Neuronal stem cell (in vitro differentiated cells): ENCODE measurements at regions not wholly inside any gene's neighbourhood (a gene's known extent, or its start where the extent isn't known, plus 50 kb on each side); places are given as distances from the start of the nearest gene placed in this dataset.
"Not testable (repeated sequence)": the region's sequence is repeated elsewhere in the genome, so short reads cannot be mapped to it uniquely, and the experiment has no call there.

Source experiments
- DNase-seq: peaks from one replicate; pipeline ENCODE4 v3.0.0-alpha.2; 2013; ENCODE audit warnings: low spot score
- H2AFZ ChIP-seq: one replicate; pipeline ENCODE4 v1.6.1; 2013; ENCODE audit warnings: mild to moderate bottlenecking, low read length, inconsistent platforms
- H2AK5ac ChIP-seq: 2 replicates; pipeline ENCODE4 v1.6.1; 2013; ENCODE audit warnings: low read depth, mild to moderate bottlenecking, inconsistent platforms, low read length, moderate library complexity, mixed read lengths
- H2BK120ac ChIP-seq: 2 replicates; pipeline ENCODE4 v1.6.1; 2013; ENCODE audit warnings: low read depth, mild to moderate bottlenecking, inconsistent platforms, low read length, moderate library complexity, mixed read lengths
- H2BK12ac ChIP-seq: one replicate; pipeline ENCODE4 v1.6.1; 2013; ENCODE audit warnings: low read length, inconsistent platforms
- H2BK15ac ChIP-seq: 2 replicates; pipeline ENCODE4 v1.6.1; 2013; ENCODE audit warnings: mild to moderate bottlenecking, low read length, inconsistent platforms, mixed read lengths
- H2BK5ac ChIP-seq: one replicate; pipeline ENCODE4 v1.6.1; 2013; ENCODE audit warnings: inconsistent platforms, mild to moderate bottlenecking, low read length, moderate library complexity
- H3K14ac ChIP-seq: one replicate; pipeline ENCODE4 v1.6.1; 2013; ENCODE audit warnings: low read length, inconsistent platforms
- H3K18ac ChIP-seq: 2 replicates; pipeline ENCODE4 v1.6.1; 2013; ENCODE audit warnings: low read length, inconsistent platforms
- H3K23ac ChIP-seq: 2 replicates; pipeline ENCODE4 v1.6.1; 2013; ENCODE audit warnings: low read depth, mild to moderate bottlenecking, mixed read lengths, low read length, inconsistent platforms; ENCODE audit not compliant: poor library complexity
- H3K27ac ChIP-seq: replicated peaks from 3 replicates; pipeline ENCODE4 v1.5.1; 2013; ENCODE audit warnings: low read length, inconsistent platforms
- H3K27me3 ChIP-seq, 3 experiments: 2 replicates each; pipeline ENCODE4 v1.6.1; 2013; ENCODE audit warnings: low read length in 3 of 3, mild to moderate bottlenecking in 2 of 3, inconsistent platforms in 1 of 3, low read depth in 1 of 3, mixed read lengths in 1 of 3, moderate library complexity in 1 of 3; ENCODE audit not compliant: control insufficient read depth in 3 of 3, insufficient read depth in 3 of 3
- H3K36me3 ChIP-seq, 2 donors: replicated peaks in 1 of 2; 2 replicates each; pipeline ENCODE4 v1.6.1; 2013; ENCODE audit warnings: low read length in 2 of 2; ENCODE audit not compliant: control insufficient read depth in 2 of 2, insufficient read depth in 2 of 2
- H3K4ac ChIP-seq: 2 replicates; pipeline ENCODE4 v1.6.1; 2013; ENCODE audit warnings: inconsistent platforms, mild to moderate bottlenecking, low read length, moderate library complexity
- H3K4me1 ChIP-seq, 2 donors: 1 replicate in 1 of 2; 2 replicates in 1 of 2; pipeline ENCODE4 v1.6.1; 2013; ENCODE audit warnings: low read length in 2 of 2, low read depth in 1 of 2; ENCODE audit not compliant: control insufficient read depth in 2 of 2, insufficient read depth in 1 of 2
- H3K4me2 ChIP-seq: one replicate; pipeline ENCODE4 v1.6.1; 2013; ENCODE audit warnings: mild to moderate bottlenecking, low read length, inconsistent platforms; ENCODE audit not compliant: insufficient read depth, poor library complexity, severe bottlenecking
- H3K4me3 ChIP-seq, 2 donors: 2 replicates each; pipeline ENCODE4 v1.5.1; 2013; ENCODE audit warnings: low read length in 2 of 2, mild to moderate bottlenecking in 2 of 2, inconsistent platforms in 1 of 2, moderate library complexity in 1 of 2
- H3K79me1 ChIP-seq: one replicate; pipeline ENCODE4 v1.6.1; 2013; ENCODE audit warnings: low read depth, mild to moderate bottlenecking, inconsistent platforms, low read length, moderate library complexity
- H3K9ac ChIP-seq: one replicate; pipeline ENCODE4 v1.6.1; 2013; ENCODE audit warnings: mild to moderate bottlenecking, low read depth, low read length, inconsistent platforms; ENCODE audit not compliant: poor library complexity
- H3K9me3 ChIP-seq, 2 donors: replicated peaks in 1 of 2; 2 replicates each; pipeline versions ENCODE3 to v1.6.1; 2013; ENCODE audit warnings: low read length in 2 of 2, mild to moderate bottlenecking in 2 of 2, inconsistent platforms in 1 of 2, low read depth in 1 of 2, mixed read lengths in 1 of 2, moderate library complexity in 1 of 2; ENCODE audit not compliant: control insufficient read depth in 2 of 2, insufficient read depth in 1 of 2
- H4K8ac ChIP-seq: one replicate; pipeline ENCODE4 v1.6.1; 2013; ENCODE audit warnings: low read depth, mild to moderate bottlenecking, inconsistent platforms, low read length, moderate library complexity
- H4K91ac ChIP-seq: one replicate; pipeline ENCODE4 v1.6.1; 2013; ENCODE audit warnings: low read length, low read depth, mild to moderate bottlenecking, inconsistent platforms; ENCODE audit not compliant: poor library complexity
- WGBS, 2 donors: extraction: QIAGEN DNeasy Blood & Tissue Kit; methylation state at CpG; one replicate each; pipeline ENCODE4 v1.1.7; 2013; ENCODE audit warnings: missing lambda C conversion rate in 2 of 2, mixed read lengths in 1 of 2; ENCODE audit not compliant: insufficient read length in 2 of 2, insufficient replicate concordance in 1 of 2; ENCODE audit errors: extremely low coverage in 2 of 2; 5-methylcytosine and 5-hydroxymethylcytosine counted together

- not testable (repeated sequence) for H2BK15ac ChIP-seq, H3K18ac ChIP-seq, H3K4me2 ChIP-seq, H3K4me3 ChIP-seq, H2BK12ac ChIP-seq, H2BK120ac ChIP-seq, H3K4me1 ChIP-seq, H2AK5ac ChIP-seq, H3K36me3 ChIP-seq, H3K79me1 ChIP-seq, H3K9me3 ChIP-seq, H2AFZ ChIP-seq, DNase-seq, H3K27me3 ChIP-seq, H3K23ac ChIP-seq, H3K9ac ChIP-seq, H3K27ac ChIP-seq, H4K91ac ChIP-seq, H4K8ac ChIP-seq, H3K4ac ChIP-seq, H2BK5ac ChIP-seq, H3K14ac ChIP-seq
- no CpG with 5 or more reads among the region's 7 CpGs for WGBS, 2 donors
Measured at GRCh38 chr20:29456987-29457693, 1800.3 kb upstream of the DEFB115 start.

GRCh38 chr20:29472606-29473005, 1784.9 kb upstream of the DEFB115 start:
- H3K27me3 ChIP-seq: no peaks in the 10 kb centered on the region
- no peak overlapping the region for H3K14ac ChIP-seq

DNA sequence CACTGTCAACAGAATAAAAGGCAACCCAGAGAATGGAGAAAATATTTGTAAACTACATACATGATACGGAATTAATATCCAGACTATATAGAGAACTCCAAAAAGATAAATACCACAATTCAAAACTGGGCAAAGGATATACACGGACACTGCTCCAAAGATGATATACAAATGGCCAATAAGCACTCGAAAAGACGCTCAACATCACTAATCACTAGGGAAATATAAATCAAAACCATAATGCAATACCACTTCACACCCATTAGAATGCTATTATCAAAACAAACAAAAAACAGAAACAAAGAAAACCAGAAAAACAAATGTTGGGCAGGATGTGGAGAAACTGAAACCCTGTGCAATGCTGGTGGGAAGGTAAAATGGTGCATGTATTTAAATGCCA, 1764.6 kb upstream of the DEFB115 start:
- H3K27me3 ChIP-seq, H3K79me1 ChIP-seq, H4K91ac ChIP-seq, H2AK5ac ChIP-seq, H3K4me2 ChIP-seq, H3K9ac ChIP-seq, H3K4me1 ChIP-seq, H2AFZ ChIP-seq, H2BK12ac ChIP-seq, H4K8ac ChIP-seq, H2BK120ac ChIP-seq, H3K9me3 ChIP-seq, H3K4ac ChIP-seq, H3K14ac ChIP-seq, DNase-seq, H3K27ac ChIP-seq, H2BK15ac ChIP-seq, H2BK5ac ChIP-seq, H3K4me3 ChIP-seq, H3K18ac ChIP-seq, H3K36me3 ChIP-seq, H3K23ac ChIP-seq: not testable (repeated sequence)
- WGBS, 2 donors: no CpG with 5 or more reads among the region's 4 CpGs

More at GRCh38 chr20:29472606-29473005, 1784.9 kb upstream of the DEFB115 start:
- Histone ChIP-seq H2AFZ (no peak overlapping the region), H3K36me3 (no peaks in the 10 kb centered on the region), H3K23ac (no peak overlapping the region), H3K27ac (no peak overlapping the region), H3K4me2 (no peak overlapping the region), H3K18ac (no peak overlapping the region), H4K8ac (no peak overlapping the region), H3K9ac (no peak overlapping the region), H2BK5ac (no peak overlapping the region), H3K4ac (no peak overlapping the region), H3K4me1 (no peaks in the 10 kb centered on the region), H2AK5ac (no peak overlapping the region), H3K4me3 (no peak overlapping the region), H4K91ac (no peak overlapping the region), H3K9me3 (no peaks in the 10 kb centered on the region), H2BK120ac (no peak overlapping the region), H3K79me1 (no peaks in the 10 kb centered on the region), H2BK12ac (no peak overlapping the region), H2BK15ac (no peak overlapping the region)
- no peak for DNase-seq
- no CpG with 5 or more reads among the region's 3 CpGs for WGBS, 2 donors

- no CpG with 5 or more reads among the region's 27 CpGs for WGBS, 2 donors
- not testable (repeated sequence) for H3K18ac ChIP-seq, H3K4me3 ChIP-seq, H2BK120ac ChIP-seq, H3K23ac ChIP-seq, H4K8ac ChIP-seq, H3K4me1 ChIP-seq, H2BK12ac ChIP-seq, H4K91ac ChIP-seq, H3K27me3 ChIP-seq, H3K14ac ChIP-seq, H2AFZ ChIP-seq, H2BK5ac ChIP-seq, H3K9ac ChIP-seq, H3K36me3 ChIP-seq, H2AK5ac ChIP-seq, H3K4ac ChIP-seq, H2BK15ac ChIP-seq, H3K79me1 ChIP-seq, DNase-seq, H3K9me3 ChIP-seq, H3K27ac ChIP-seq, H3K4me2 ChIP-seq
Measured at GRCh38 chr20:29496767-29497166, 1760.7 kb upstream of the DEFB115 start.
